GM23338 (cell line): ENCODE measurements at regions not wholly inside any gene's neighbourhood (a gene's known extent, or its start where the extent isn't known, plus 50 kb on each side); places are given as distances from the start of the nearest gene placed in this dataset.

ENCODE experiments used
- ATAC-seq: fragments of 200-7000 bp; cut with Tn5 transposase; 3 replicates; pipeline ENCODE4 v1.9.1; 2020
- DNase-seq: peaks from one replicate; pipeline ENCODE4 v3.0.0-alpha.2; 2015; ENCODE audit warnings: low spot score
- H2AFZ ChIP-seq: fragments of 200-600 bp; sonication (generic); 2 replicates; pipeline ENCODE4 v1.8.0; 2016; ENCODE audit warnings: antibody characterized with exemption, mild to moderate bottlenecking, moderate library complexity
- H3F3A ChIP-seq: fragments of 200-600 bp; sonication (generic); replicated peaks from 2 replicates; pipeline ENCODE4 v1.8.0; 2017; ENCODE audit warnings: antibody characterized with exemption, mixed run types, low read depth
- H3K27ac ChIP-seq: fragments of 200-600 bp; sonication (generic); 2 replicates; pipeline ENCODE4 v1.6.1; 2016; ENCODE audit warnings: low read depth
- H3K27me3 ChIP-seq: fragments of 200-600 bp; sonication (generic); 2 replicates; pipeline ENCODE4 v1.8.0; 2016; ENCODE audit warnings: mild to moderate bottlenecking, mixed run types, moderate library complexity; ENCODE audit not compliant: insufficient read depth
- H3K36me3 ChIP-seq: fragments of 200-600 bp; sonication (generic); 2 replicates; pipeline ENCODE4 v1.8.0; 2016; ENCODE audit warnings: mild to moderate bottlenecking; ENCODE audit not compliant: insufficient read depth
- H3K4me1 ChIP-seq: fragments of 200-600 bp; sonication (generic); 2 replicates; pipeline ENCODE4 v1.8.0; 2016; ENCODE audit warnings: mild to moderate bottlenecking, moderate library complexity; ENCODE audit not compliant: insufficient read depth
- H3K4me2 ChIP-seq: fragments of 200-600 bp; sonication (generic); 2 replicates; pipeline ENCODE4 v1.7.1; 2017; ENCODE audit warnings: mixed run types
- H3K4me3 ChIP-seq: fragments of 200-600 bp; sonication (generic); 2 replicates; pipeline ENCODE4 v1.6.1; 2016; ENCODE audit warnings: mixed run types
- H3K79me2 ChIP-seq: fragments of 200-600 bp; sonication (generic); replicated peaks from 2 replicates; pipeline ENCODE4 v1.8.0; 2017; ENCODE audit warnings: mild to moderate bottlenecking; ENCODE audit not compliant: insufficient read depth
- H3K9me2 ChIP-seq: fragments of 200-600 bp; sonication (generic); 2 replicates; pipeline ENCODE4 v1.8.0; 2017; ENCODE audit not compliant: insufficient read depth
- H4K20me1 ChIP-seq: fragments of 200-600 bp; sonication (generic); replicated peaks from 2 replicates; pipeline ENCODE4 v1.8.0; 2017; ENCODE audit warnings: mild to moderate bottlenecking; ENCODE audit not compliant: insufficient read depth
- H3K27ac Mint-ChIP-seq: 2 replicates; pipeline ENCODE4 v1.8.0; 2020; ENCODE audit warnings: inconsistent platforms, mild to moderate bottlenecking, moderate library complexity, mixed read lengths
- H3K27me3 Mint-ChIP-seq: 3 replicates; pipeline ENCODE4 v1.8.0; 2022; ENCODE audit warnings: low read depth, mild to moderate bottlenecking, moderate library complexity, mixed read lengths, inconsistent platforms; ENCODE audit not compliant: insufficient read depth, poor library complexity
- H3K36me3 Mint-ChIP-seq: 3 replicates; pipeline ENCODE4 v1.8.0; 2021; ENCODE audit warnings: low read depth, mild to moderate bottlenecking, inconsistent platforms, moderate library complexity, mixed read lengths
- H3K4me1 Mint-ChIP-seq: 3 replicates; pipeline ENCODE4 v1.8.0; 2020; ENCODE audit warnings: mild to moderate bottlenecking, inconsistent platforms, mixed read lengths
- H3K4me3 Mint-ChIP-seq: 3 replicates; pipeline ENCODE4 v1.8.0; 2021; ENCODE audit warnings: moderate library complexity, mild to moderate bottlenecking, inconsistent platforms, mixed read lengths
- H3K9me3 Mint-ChIP-seq: 3 replicates; pipeline ENCODE4 v1.8.0; 2020; ENCODE audit warnings: moderate library complexity, mild to moderate bottlenecking, inconsistent platforms, mixed read lengths
- CREB1 ChIP-seq: fragments of 250-450 bp; sonication (Bioruptor Pico); IDR thresholded peaks from 2 replicates; pipeline ENCODE4 v1.5.0; 2020; ENCODE audit warnings: low read depth, mild to moderate bottlenecking, moderate library complexity
- CTCF ChIP-seq, 2 experiments: fragments of 200-600 bp in 1 of 2; sonication (generic) in 1 of 2; conservative IDR thresholded peaks; 2 replicates each; pipeline versions ENCODE4 v1.5.1 to v1.6.1; 2016 to 2017; ENCODE audit warnings: antibody characterized with exemption in 2 of 2, low read depth in 2 of 2, mild to moderate bottlenecking in 2 of 2, moderate library complexity in 1 of 2
- EZH2 ChIP-seq: fragments of 200-600 bp; sonication (generic); IDR thresholded peaks from one replicate; pipeline ENCODE4 v1.8.0; 2017; ENCODE audit warnings: antibody characterized with exemption, mild to moderate bottlenecking, low read depth; ENCODE audit not compliant: unreplicated experiment
- EZH2phosphoT487 ChIP-seq: fragments of 200-600 bp; sonication (generic); IDR thresholded peaks from one replicate; pipeline ENCODE4 v1.8.1; 2018; ENCODE audit warnings: antibody characterized with exemption; ENCODE audit not compliant: unreplicated experiment
- POLR2AphosphoS5 ChIP-seq: IDR thresholded peaks from 2 replicates; pipeline ENCODE4 v1.6.1; 2016; ENCODE audit warnings: antibody characterized with exemption, low read depth
- ZNF331 ChIP-seq: fragments of 250-450 bp; sonication (Bioruptor Pico); IDR thresholded peaks from 2 replicates; pipeline ENCODE4 v1.5.0; 2020; ENCODE audit warnings: low read depth, mild to moderate bottlenecking, moderate library complexity
- ZNF462 ChIP-seq: fragments of 250-450 bp; sonication (Bioruptor Pico); IDR thresholded peaks from 2 replicates; pipeline ENCODE4 v1.5.0; 2020; ENCODE audit warnings: mild to moderate bottlenecking, moderate library complexity

- ATAC-seq: no peak
- H3K36me3 ChIP-seq: no peaks in the 10 kb centered on the region
- H3K79me2 ChIP-seq: no peaks in the 10 kb centered on the region
- Mint-ChIP-seq H3K4me1 (peaks cover 13% of the 10 kb centered on the region), H3K9me3 (no peaks in the 10 kb centered on the region; the same call in 2 of the 3 replicates), H3K27me3 (peaks cover 8% of the 10 kb centered on the region), H3K4me3 (no peak overlapping the region), H3K36me3 (no peaks in the 10 kb centered on the region; the same call in 2 of the 3 replicates), H3K27ac (no peak overlapping the region)
- no peaks in the 10 kb centered on the region for H3K4me1 ChIP-seq
- TF ChIP-seq POLR2AphosphoS5: no peak
- TF ChIP-seq ZNF331 (CRISPR knock-in tag): no peak
- TF ChIP-seq ZNF462: no peak
- TF ChIP-seq EZH2phosphoT487: no peak
- no peak overlapping the region for H3K4me3 ChIP-seq
- no peaks in the 10 kb centered on the region for H4K20me1 ChIP-seq
- no peaks in the 10 kb centered on the region for H3F3A ChIP-seq
- peak overlapping the region; percentile 47; the same call in 1 of the 2 replicates for H2AFZ ChIP-seq
- H3K9me2 ChIP-seq: peaks cover 7% of the 10 kb centered on the region; the same call in 1 of the 2 replicates
- H3K27ac ChIP-seq: no peak overlapping the region
- no peaks in the 10 kb centered on the region for H3K27me3 ChIP-seq
- no peak for DNase-seq
- no peak overlapping the region for H3K4me2 ChIP-seq
Measured at GRCh38 chr9:86575825-86576525, 221.8 kb upstream of the TUT7 start.

- H3K9me2 ChIP-seq: peaks cover 6% of the 10 kb centered on the region; the same call in 1 of the 2 replicates
- DNase-seq (no peak), ATAC-seq (no peak)
- no peak overlapping the region for H3K4me3 ChIP-seq
- Mint-ChIP-seq H3K4me3 (no peak overlapping the region), H3K36me3 (no peaks in the 10 kb centered on the region; the same call in 2 of the 3 replicates), H3K27me3 (peaks cover 10% of the 10 kb centered on the region), H3K4me1 (peaks cover 14% of the 10 kb centered on the region), H3K27ac (no peak overlapping the region), H3K9me3 (no peaks in the 10 kb centered on the region; the same call in 2 of the 3 replicates)
- H3K4me1 ChIP-seq: no peaks in the 10 kb centered on the region
- no peaks in the 10 kb centered on the region for H3F3A ChIP-seq
- TF ChIP-seq POLR2AphosphoS5: no peak
- TF ChIP-seq EZH2: no peak
- TF ChIP-seq CTCF (conservative IDR thresholded peaks at IDR 0.05; ENCODE audit: low read depth in 2 of 2): no peak
- TF ChIP-seq CREB1 (CRISPR knock-in tag): no peak
- H3K36me3 ChIP-seq: no peaks in the 10 kb centered on the region
- no peaks in the 10 kb centered on the region for H3K79me2 ChIP-seq
- H3K4me2 ChIP-seq: no peak overlapping the region
- no peak overlapping the region for H2AFZ ChIP-seq
- no peaks in the 10 kb centered on the region for H4K20me1 ChIP-seq
- no peaks in the 10 kb centered on the region for H3K27me3 ChIP-seq
- no peak overlapping the region for H3K27ac ChIP-seq
Measured at GRCh38 chr9:86575137-86575536, 220.9 kb upstream of the TUT7 start.
